IMR-90 (cell line): ENCODE measurements at regions not wholly inside any gene's neighbourhood (a gene's known extent, or its start where the extent isn't known, plus 50 kb on each side); places are given as distances from the start of the nearest gene placed in this dataset.

Experiments
- ATAC-seq: fragments of 200-7000 bp; cut with Tn5 transposase; 2 replicates; pipeline ENCODE4 v1.9.1; 2020; ENCODE audit warnings: low read depth, mild to moderate bottlenecking, moderate library complexity
- BruUV-seq: library from RNA; stranded (reverse); fragments of 400-500 nt; replicated peaks from 2 replicates; lab custom pipeline; 2021; lab: Mats Ljungman, UMichigan
- CTCF ChIA-PET: fragments of 300-600 bp; formaldehyde crosslinking; extraction: SDS; loops from one replicate; lab custom pipeline; 2021; ENCODE audit warnings: antibody characterized with exemption; lab: Yijun Ruan, JAX
- POLR2A ChIA-PET: fragments of 300-600 bp; sonication (Branson Sonifier 250); formaldehyde crosslinking; loops from one replicate; lab custom pipeline; 2022; ENCODE audit warnings: antibody characterized with exemption; ENCODE audit not compliant: unreplicated experiment; lab: Charles Lee
- DNase-seq: peaks from one replicate; pipeline ENCODE4 v3.0.0; 2013
- H2AFZ ChIP-seq: replicated peaks from 2 replicates; pipeline ENCODE3; 2013; ENCODE audit warnings: low read length, mild to moderate bottlenecking; ENCODE audit not compliant: poor library complexity
- H2AK5ac ChIP-seq: 2 replicates; pipeline ENCODE4 v1.6.1; 2013; ENCODE audit warnings: low read depth, low read length, inconsistent platforms
- H2AK9ac ChIP-seq: replicated peaks from 2 replicates; pipeline ENCODE3; 2013; ENCODE audit warnings: mild to moderate bottlenecking, low read depth, low read length, moderate library complexity; ENCODE audit not compliant: poor library complexity
- H2BK120ac ChIP-seq: 2 replicates; pipeline ENCODE4 v1.6.1; 2013; ENCODE audit warnings: low read depth, low read length, inconsistent platforms
- H2BK15ac ChIP-seq: 3 replicates; pipeline ENCODE4 v1.6.1; 2013; ENCODE audit warnings: low read depth, low read length, inconsistent platforms
- H2BK20ac ChIP-seq: 2 replicates; pipeline ENCODE4 v1.6.1; 2013; ENCODE audit warnings: low read depth, mild to moderate bottlenecking, inconsistent platforms, low read length, moderate library complexity
- H2BK5ac ChIP-seq: 2 replicates; pipeline ENCODE4 v1.6.1; 2013; ENCODE audit warnings: mild to moderate bottlenecking, low read depth, low read length, inconsistent platforms; ENCODE audit not compliant: poor library complexity, severe bottlenecking
- H3K14ac ChIP-seq: replicated peaks from 2 replicates; pipeline ENCODE4 v1.6.1; 2013; ENCODE audit warnings: low read depth, low read length, inconsistent platforms
- H3K18ac ChIP-seq: 2 replicates; pipeline ENCODE4 v1.6.1; 2013; ENCODE audit warnings: low read depth, low read length, control low read depth
- H3K23ac ChIP-seq: 2 replicates; pipeline ENCODE4 v1.6.1; 2013; ENCODE audit warnings: low read depth, low read length, inconsistent platforms
- H3K27ac ChIP-seq: 2 replicates; pipeline ENCODE4 v1.5.1; 2013; ENCODE audit warnings: mild to moderate bottlenecking, control low read depth, low read length; ENCODE audit not compliant: insufficient read depth
- H3K27me3 ChIP-seq: 2 replicates; pipeline ENCODE4 v1.6.1; 2013; ENCODE audit warnings: low read length; ENCODE audit not compliant: control insufficient read depth, insufficient read depth
- H3K36me3 ChIP-seq: 2 replicates; pipeline ENCODE4 v1.6.1; 2013; ENCODE audit warnings: low read length, mixed read lengths; ENCODE audit not compliant: control insufficient read depth, insufficient read depth
- H3K4ac ChIP-seq: 2 replicates; pipeline ENCODE4 v1.6.1; 2013; ENCODE audit warnings: low read depth, low read length, inconsistent platforms
- H3K4me1 ChIP-seq: 2 replicates; pipeline ENCODE4 v1.6.1; 2013; ENCODE audit warnings: low read length, mixed read lengths; ENCODE audit not compliant: control insufficient read depth, insufficient read depth
- H3K4me2 ChIP-seq: 2 replicates; pipeline ENCODE4 v1.6.1; 2013; ENCODE audit warnings: low read depth, mild to moderate bottlenecking, control low read depth, low read length, moderate library complexity
- H3K4me3 ChIP-seq: 2 replicates; pipeline ENCODE4 v1.5.1; 2013; ENCODE audit warnings: low read depth, mild to moderate bottlenecking, control low read depth, low read length, moderate library complexity; ENCODE audit not compliant: insufficient read depth
- H3K56ac ChIP-seq: 2 replicates; pipeline ENCODE4 v1.6.1; 2013; ENCODE audit warnings: low read length, inconsistent platforms; ENCODE audit not compliant: insufficient read depth; ENCODE audit errors: extremely low read depth
- H3K79me1 ChIP-seq, 2 experiments: 2 replicates each; pipeline ENCODE4 v1.6.1; 2013; ENCODE audit warnings: low read length in 2 of 2, inconsistent platforms in 1 of 2, low read depth in 1 of 2
- H3K9ac ChIP-seq: 2 replicates; pipeline ENCODE4 v1.6.1; 2013; ENCODE audit warnings: low read depth, low read length, control low read depth
- H3K9me1 ChIP-seq: 2 replicates; pipeline ENCODE4 v1.6.1; 2013; ENCODE audit warnings: low read length, inconsistent platforms; ENCODE audit not compliant: insufficient read depth
- H3K9me3 ChIP-seq: 2 replicates; pipeline ENCODE4 v1.6.1; 2013; ENCODE audit warnings: low read length; ENCODE audit not compliant: control insufficient read depth, insufficient read depth
- H4K20me1 ChIP-seq: 2 replicates; pipeline ENCODE4 v1.6.1; 2013; ENCODE audit warnings: low read length, inconsistent platforms; ENCODE audit not compliant: insufficient read depth
- H4K5ac ChIP-seq: 2 replicates; pipeline ENCODE4 v1.6.1; 2013; ENCODE audit warnings: mild to moderate bottlenecking, low read depth, low read length, control low read depth
- H4K8ac ChIP-seq, 2 experiments: 2 replicates each; pipeline ENCODE4 v1.6.1; 2013; ENCODE audit warnings: low read depth in 2 of 2, low read length in 2 of 2, control low read depth in 1 of 2, inconsistent platforms in 1 of 2
- H4K91ac ChIP-seq: 2 replicates; pipeline ENCODE4 v1.6.1; 2013; ENCODE audit warnings: low read depth, low read length, inconsistent platforms; ENCODE audit not compliant: insufficient read depth
- BHLHE40 ChIP-seq: fragments of 150-350 bp; IDR thresholded peaks from 2 replicates; pipeline ENCODE4 v1.6.1; 2016; ENCODE audit warnings: mild to moderate bottlenecking, low read depth, low read length
- CTCF ChIP-seq: conservative IDR thresholded peaks from 2 replicates; pipeline ENCODE4 v1.5.1; 2012; ENCODE audit warnings: mild to moderate bottlenecking, low read depth, low read length, improper control_type of control experiment
- ELK1 ChIP-seq: fragments of 150-350 bp; IDR thresholded peaks from 2 replicates; pipeline ENCODE4 v1.6.1; 2016; ENCODE audit warnings: low read depth, mild to moderate bottlenecking, low read length, moderate library complexity, borderline replicate concordance
- FOS ChIP-seq: fragments of 150-350 bp; IDR thresholded peaks from 2 replicates; pipeline ENCODE4 v1.6.1; 2016; ENCODE audit warnings: low read depth, low read length
- MAFK ChIP-seq: IDR thresholded peaks from 2 replicates; pipeline ENCODE4 v1.6.1; 2012; ENCODE audit warnings: low read depth, low read length, improper control_type of control experiment
- MAZ ChIP-seq: IDR thresholded peaks from 2 replicates; pipeline ENCODE4 v1.6.1; 2012; ENCODE audit warnings: low read depth, mild to moderate bottlenecking, low read length, improper control_type of control experiment, moderate library complexity, borderline replicate concordance
- MXI1 ChIP-seq: IDR thresholded peaks from 2 replicates; pipeline ENCODE4 v1.6.1; 2012; ENCODE audit warnings: low read depth, mild to moderate bottlenecking, low read length, moderate library complexity, borderline replicate concordance
- NFE2L2 ChIP-seq: fragments of 150-350 bp; IDR thresholded peaks from 2 replicates; pipeline ENCODE4 v1.6.1; 2016; ENCODE audit warnings: low read depth, mild to moderate bottlenecking, low read length
- POLR2A ChIP-seq: IDR thresholded peaks from 2 replicates; pipeline ENCODE4 v1.6.1; 2012; ENCODE audit warnings: mild to moderate bottlenecking, low read depth, low read length
- RAD21 ChIP-seq: IDR thresholded peaks from 2 replicates; pipeline ENCODE4 v1.6.1; 2012; ENCODE audit warnings: low read length, improper control_type of control experiment
- RFX5 ChIP-seq: IDR thresholded peaks from 2 replicates; pipeline ENCODE4 v1.8.0; 2012; ENCODE audit warnings: low read depth, mild to moderate bottlenecking, low read length, moderate library complexity
- SMC3 ChIP-seq: fragments of 150-350 bp; IDR thresholded peaks from 2 replicates; pipeline ENCODE4 v1.6.1; 2016; ENCODE audit warnings: low read depth, mild to moderate bottlenecking, antibody characterized with exemption, low read length, moderate library complexity
- USF2 ChIP-seq: fragments of 150-350 bp; IDR thresholded peaks from 2 replicates; pipeline ENCODE4 v1.6.1; 2017; ENCODE audit warnings: mild to moderate bottlenecking, antibody characterized with exemption, low read length, low read depth
- WGBS, 2 experiments: methylation state at CpG; one replicate each; pipeline versions ENCODE4 v1.1.5 to v1.1.7; 2013; ENCODE audit warnings: missing lambda C conversion rate in 2 of 2; ENCODE audit not compliant: insufficient read length in 1 of 2; ENCODE audit errors: extremely low coverage in 2 of 2; 5-methylcytosine and 5-hydroxymethylcytosine counted together
- dilution Hi-C: fragments of 300-500 bp; cut with HindIII; formaldehyde crosslinking; loops from one replicate; pipeline ENCODE4 v1.14.3; 2018; ENCODE audit warnings: low sequenced_read_pairs; ENCODE audit not compliant: unreplicated experiment
- in situ Hi-C: fragments of 300-500 bp; cut with MboI; formaldehyde crosslinking; loops from 3 replicates; pipeline ENCODE4 v1.14.3; 2019; ENCODE audit warnings: low sequenced_read_pairs, inconsistent platforms, mixed read lengths
- intact Hi-C: fragments of 100-400 bp; cut with micrococcal nuclease; formaldehyde crosslinking; loops from 2 replicates; pipeline ENCODE4 v1.10.0; 2022

GRCh38 chr5:146956217-146956616 is 77.7 kb upstream of the PPP2R2B start:
- Histone ChIP-seq H3K4ac (no peak overlapping the region), H3K36me3 (no peaks in the 10 kb centered on the region), H2AK9ac (no peak overlapping the region), H4K8ac (no peak overlapping the region), H2BK5ac (no peak overlapping the region), H2AK5ac (no peak overlapping the region), H4K20me1 (no peaks in the 10 kb centered on the region), H3K9me3 (no peaks in the 10 kb centered on the region), H4K5ac (no peak overlapping the region), H3K4me1 (no peaks in the 10 kb centered on the region), H3K23ac (no peak overlapping the region), H3K79me1 (no peaks in the 10 kb centered on the region), H2BK120ac (no peak overlapping the region), H3K4me2 (no peak overlapping the region), H3K56ac (no peak overlapping the region), H3K18ac (no peak overlapping the region), H2BK15ac (no peak overlapping the region), H3K27ac (no peak overlapping the region), H3K14ac (no peak overlapping the region), H3K9ac (no peak overlapping the region), H3K27me3 (no peaks in the 10 kb centered on the region), H3K4me3 (no peak overlapping the region), H4K91ac (no peak overlapping the region), H3K9me1 (no peaks in the 10 kb centered on the region), H2AFZ (no peak overlapping the region), H2BK20ac (no peak overlapping the region)
- TF ChIP-seq RFX5 (no peak), CTCF (no peak), FOS (no peak), MAFK (no peak), MXI1 (no peak), BHLHE40 (no peak), RAD21 (no peak), MAZ (no peak), ELK1 (no peak), POLR2A (no peak), NFE2L2 (no peak), SMC3 (no peak), USF2 (no peak)
- BruUV-seq: no TSS peak
- ChIA-PET POLR2A (no interaction called here), CTCF (interaction anchor here (1.0 kb wide), 1 partner anchor 9 kb away, joined by 3 read pairs; no protein-coding TSS in a partner anchor)
- ATAC-seq (no peak), DNase-seq (no peak)
- in situ Hi-C loops: no loop called here
- intact Hi-C loops: no loop called here
- dilution Hi-C loops: loop anchor here (25.0 kb wide), 1 partner anchor 419 kb away; no protein-coding TSS in a partner anchor
- WGBS, 2 experiments: no CpG with 5 or more reads among the region's 1 CpG
